HCT116 (cell line): ENCODE measurements at regions not wholly inside any gene's neighbourhood (a gene's known extent, or its start where the extent isn't known, plus 50 kb on each side); places are given as distances from the start of the nearest gene placed in this dataset.

ENCODE experiments used
- ATAC-seq: fragments of 200-7000 bp; cut with Tn5 transposase; 2 replicates; pipeline ENCODE4 v1.9.1; 2020; ENCODE audit warnings: mild to moderate bottlenecking, moderate library complexity
- BruUV-seq: library from RNA; stranded (reverse); fragments of 400-500 nt; replicated peaks from 2 replicates; lab custom pipeline; 2021; lab: Mats Ljungman, UMichigan
- CTCF ChIA-PET: fragments of 300-600 bp; sonication (Branson Sonifier 250); formaldehyde crosslinking; loops from one replicate; lab custom pipeline; 2021; ENCODE audit warnings: antibody characterized with exemption; lab: Charles Lee
- POLR2A ChIA-PET: fragments of 300-600, 350-600 bp; sonication (Branson Sonifier 250); formaldehyde crosslinking; loops from one replicate; lab custom pipeline; 2021; ENCODE audit warnings: antibody characterized with exemption; lab: Charles Lee
- RAD21 ChIA-PET, 2 experiments: fragments of 300-600 bp; sonication (Branson Sonifier 250); formaldehyde crosslinking; loops; one replicate each; lab custom pipeline; 2023; ENCODE audit warnings: low total read pairs in 2 of 2; ENCODE audit not compliant: uncharacterized antibody in 2 of 2, unreplicated experiment in 2 of 2, low non-redundant PET in 1 of 2; lab: Charles Lee
- DNase-seq: peaks from one replicate; pipeline ENCODE4 v3.0.0-alpha.2; 2010; ENCODE audit warnings: low read depth, low spot score
- H2AFZ ChIP-seq: fragments of 200-600 bp; shearing (Covaris generic), sonication (generic); 2 replicates; pipeline ENCODE4 v1.6.1; 2017; ENCODE audit warnings: low read depth, mixed run types, mixed read lengths, antibody characterized with exemption, low read length; ENCODE audit not compliant: poor library complexity, severe bottlenecking
- H3K27ac ChIP-seq: 2 replicates; pipeline ENCODE4 v1.5.1; 2012; ENCODE audit warnings: low read depth, low read length
- H3K27me3 ChIP-seq: fragments of 200-600 bp; sonication (generic); 2 replicates; pipeline ENCODE4 v1.6.1; 2016; ENCODE audit warnings: mixed run types, low read length, mixed read lengths; ENCODE audit not compliant: insufficient read depth
- H3K36me3 ChIP-seq, 2 experiments: fragments of 200-500 bp in 1 of 2; fragments of 200-600 bp in 1 of 2; sonication (Bioruptor generic) in 1 of 2; sonication (generic) in 1 of 2; 2 replicates each; pipeline versions ENCODE4 v1.5.1 to v1.6.1; 2014 to 2016; ENCODE audit warnings: low read length in 2 of 2, inconsistent platforms in 1 of 2, mixed read lengths in 1 of 2, mixed run types in 1 of 2; ENCODE audit not compliant: insufficient read depth in 2 of 2, control insufficient read depth in 1 of 2
- H3K4me1 ChIP-seq, 2 experiments: fragments of 200-600 bp in 1 of 2; sonication (generic) in 1 of 2; 2 replicates each; pipeline versions ENCODE4 v1.5.1 to v1.6.1; 2012 to 2017; ENCODE audit warnings: low read length in 2 of 2, inconsistent platforms in 1 of 2, mild to moderate bottlenecking in 1 of 2, mixed read lengths in 1 of 2, mixed run types in 1 of 2, moderate library complexity in 1 of 2; ENCODE audit not compliant: insufficient read depth in 2 of 2, control insufficient read depth in 1 of 2
- H3K4me2 ChIP-seq: fragments of 200-600 bp; sonication (generic); 2 replicates; pipeline ENCODE4 v1.6.1; 2017; ENCODE audit warnings: mixed run types, low read length, mixed read lengths
- H3K4me3 ChIP-seq, 2 experiments: fragments of 200-600 bp in 1 of 2; sonication (generic) in 1 of 2; replicated peaks in 1 of 2; 2 replicates each; pipeline ENCODE4 v1.5.1; 2011 to 2016; ENCODE audit warnings: low read length in 2 of 2, control low read depth in 1 of 2, low read depth in 1 of 2, mild to moderate bottlenecking in 1 of 2, mixed read lengths in 1 of 2, mixed run types in 1 of 2
- H3K79me2 ChIP-seq: fragments of 200-600 bp; sonication (generic); 2 replicates; pipeline ENCODE4 v1.6.1; 2017; ENCODE audit warnings: mild to moderate bottlenecking, mixed run types, low read length, moderate library complexity, mixed read lengths; ENCODE audit not compliant: insufficient read depth
- H3K9ac ChIP-seq: fragments of 200-600 bp; sonication (generic); 2 replicates; pipeline ENCODE4 v1.6.1; 2016; ENCODE audit warnings: low read length, mixed read lengths
- H3K9me2 ChIP-seq: fragments of 200-600 bp; sonication (generic), shearing (Covaris generic); 2 replicates; pipeline ENCODE4 v1.6.1; 2017; ENCODE audit warnings: mixed run types, mild to moderate bottlenecking, moderate library complexity; ENCODE audit not compliant: insufficient read depth
- H3K9me3 ChIP-seq, 2 experiments: fragments of 200-500 bp in 1 of 2; fragments of 200-600 bp in 1 of 2; sonication (Bioruptor generic) in 1 of 2; sonication (generic) in 1 of 2; 2 replicates each; pipeline ENCODE4 v1.6.1; 2014 to 2017; ENCODE audit warnings: low read length in 2 of 2, mixed read lengths in 2 of 2, inconsistent platforms in 1 of 2, low read depth in 1 of 2, mild to moderate bottlenecking in 1 of 2, mixed run types in 1 of 2, moderate library complexity in 1 of 2; ENCODE audit not compliant: control insufficient read depth in 1 of 2, insufficient read depth in 1 of 2
- H4K20me1 ChIP-seq: fragments of 200-600 bp; sonication (generic), shearing (Covaris generic); 2 replicates; pipeline ENCODE4 v1.6.1; 2017; ENCODE audit warnings: mixed run types, mild to moderate bottlenecking, moderate library complexity; ENCODE audit not compliant: insufficient read depth
- CBX3 ChIP-seq: IDR thresholded peaks from 2 replicates; pipeline ENCODE4 v1.6.1; 2012; ENCODE audit warnings: low read depth
- CEBPB ChIP-seq: IDR thresholded peaks from 2 replicates; pipeline ENCODE4 v1.6.1; 2012; ENCODE audit warnings: low read depth
- EGR1 ChIP-seq: IDR thresholded peaks from 2 replicates; pipeline ENCODE4 v1.6.1; 2012; ENCODE audit warnings: low read depth
- ELF1 ChIP-seq: IDR thresholded peaks from 2 replicates; pipeline ENCODE4 v1.6.1; 2012; ENCODE audit warnings: low read depth, borderline replicate concordance
- EZH2phosphoT487 ChIP-seq: fragments of 200-600 bp; IDR thresholded peaks from 2 replicates; pipeline ENCODE4 v1.6.1; 2018; ENCODE audit warnings: antibody characterized with exemption, borderline replicate concordance
- FOSL1 ChIP-seq: IDR thresholded peaks from 2 replicates; pipeline ENCODE4 v1.6.1; 2012; ENCODE audit warnings: low read depth
- JUND ChIP-seq: IDR thresholded peaks from 2 replicates; pipeline ENCODE4 v1.6.1; 2012
- POLR2A ChIP-seq: IDR thresholded peaks from 2 replicates; pipeline ENCODE4 v1.7.0; 2011; ENCODE audit warnings: borderline replicate concordance; ENCODE audit not compliant: insufficient read depth, insufficient read length; ENCODE audit errors: extremely low read depth
- POLR2AphosphoS5 ChIP-seq: IDR thresholded peaks from 2 replicates; pipeline ENCODE4 v1.6.1; 2011; ENCODE audit warnings: mild to moderate bottlenecking, low read depth, low read length, moderate library complexity
- REST ChIP-seq: IDR thresholded peaks from 2 replicates; pipeline ENCODE4 v1.6.1; 2012; ENCODE audit warnings: low read depth
- SIN3A ChIP-seq: IDR thresholded peaks from 2 replicates; pipeline ENCODE4 v1.6.1; 2012; ENCODE audit warnings: low read depth
- SP1 ChIP-seq: IDR thresholded peaks from 2 replicates; pipeline ENCODE4 v1.6.1; 2012; ENCODE audit warnings: low read depth
- SRF ChIP-seq: IDR thresholded peaks from 2 replicates; pipeline ENCODE4 v1.6.1; 2012; ENCODE audit warnings: low read depth
- ZFX ChIP-seq: fragments of 450-650 bp; IDR thresholded peaks from 2 replicates; pipeline ENCODE4 v1.6.1; 2017
- ZNF274 ChIP-seq: fragments of 200-500 bp; sonication (Bioruptor generic); IDR thresholded peaks from 2 replicates; pipeline ENCODE4 v1.6.1; 2014; ENCODE audit warnings: mild to moderate bottlenecking, low read depth, low read length, inconsistent platforms
- intact Hi-C: fragments of 100-400 bp; cut with micrococcal nuclease; formaldehyde crosslinking; loops from 2 replicates; pipeline ENCODE4 v1.10.0; 2022
- TF ChIP-seq, protein P1 (sequence below): IDR thresholded peaks from 2 replicates; pipeline ENCODE4 v1.6.1; 2012

DNA sequence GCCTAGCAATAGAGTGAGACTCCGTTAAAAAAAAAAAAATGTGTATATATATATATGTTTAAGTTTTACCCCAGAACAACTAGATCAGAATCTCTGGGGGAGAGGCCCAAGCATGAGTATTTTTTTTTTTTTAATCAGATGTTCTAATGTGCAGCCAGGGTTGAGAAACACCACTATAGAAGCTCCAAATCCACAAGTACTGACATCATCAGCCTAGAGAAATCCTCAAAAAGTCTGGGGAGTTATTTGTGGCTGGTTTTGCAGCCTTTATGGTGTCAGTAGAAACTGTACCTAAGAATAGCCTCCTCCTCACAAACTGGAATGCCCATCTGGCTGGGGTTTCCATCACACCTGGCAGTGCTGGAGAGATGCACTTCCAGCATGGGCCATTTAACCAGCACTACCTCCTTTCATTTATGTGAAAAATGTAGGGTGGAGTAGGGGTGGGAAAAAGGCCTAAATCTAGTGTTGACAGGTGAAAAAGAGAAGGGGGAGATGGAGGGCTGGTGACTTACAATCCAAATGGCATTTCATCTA lies 93.5 kb downstream of the CBLL2 start:
- BruUV-seq = no TSS peak
- Histone ChIP-seq H3K27ac (no peak overlapping the region), H3K27me3 (no peaks in the 10 kb centered on the region), H4K20me1 (no peaks in the 10 kb centered on the region), H3K4me1 (peaks cover 0 to 13% of the 10 kb centered on the region in 2 experiments; a peak in 2 of 4 replicates), H3K36me3 (no peaks in the 10 kb centered on the region), H3K4me2 (no peak overlapping the region)
- intact Hi-C loops = no loop called here
- RAD21 ChIA-PET = no interaction called here
- ATAC-seq (no peak), DNase-seq (no peak)
- TF ChIP-seq SRF = no peak
- no peak for TF ChIP-seq CBX3
- no peak for TF ChIP-seq REST
- TF ChIP-seq, protein P1, sequence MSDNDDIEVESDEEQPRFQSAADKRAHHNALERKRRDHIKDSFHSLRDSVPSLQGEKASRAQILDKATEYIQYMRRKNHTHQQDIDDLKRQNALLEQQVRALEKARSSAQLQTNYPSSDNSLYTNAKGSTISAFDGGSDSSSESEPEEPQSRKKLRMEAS = no peak
- no peak for TF ChIP-seq CEBPB
- TF ChIP-seq FOSL1 = no peak
- TF ChIP-seq, all 23 proteins: peak for 0
- H3K9me3 ChIP-seq = no peaks in the 10 kb centered on the region
- ChIA-PET CTCF (no interaction called here), POLR2A (no interaction called here)
- H3K4me3 ChIP-seq = no peak overlapping the region
- H3K79me2 ChIP-seq = no peaks in the 10 kb centered on the region
- no peaks in the 10 kb centered on the region for H3K9me2 ChIP-seq
- no peak overlapping the region for H3K9ac ChIP-seq
- no peak overlapping the region for H2AFZ ChIP-seq

DNA sequence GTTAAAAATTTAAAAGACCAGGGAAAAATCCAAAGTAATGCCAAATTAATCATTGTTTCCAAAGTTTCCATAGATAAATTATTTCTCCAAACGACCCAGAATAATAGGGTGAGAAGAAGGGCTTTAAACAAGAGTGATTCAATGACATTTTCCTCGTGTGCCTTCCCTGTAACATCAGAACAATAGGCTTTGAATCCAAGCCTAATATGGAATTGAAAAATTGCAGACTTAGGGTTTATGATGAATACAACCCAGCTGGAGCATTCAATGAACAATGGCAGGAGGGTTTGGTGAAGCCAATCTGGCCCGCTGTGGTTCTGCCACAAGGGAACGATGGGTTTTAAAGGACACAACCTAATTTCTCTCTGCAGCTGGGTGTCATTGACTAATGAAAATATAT lies 94.2 kb downstream of the CBLL2 start:
- Histone ChIP-seq H3K27me3 (no peaks in the 10 kb centered on the region), H3K9me2 (no peaks in the 10 kb centered on the region), H3K9ac (no peak overlapping the region), H3K27ac (no peak overlapping the region), H3K4me1 (peaks cover 0 to 13% of the 10 kb centered on the region in 2 experiments; a peak in 2 of 4 replicates), H3K4me2 (no peak overlapping the region), H2AFZ (no peak overlapping the region), H3K36me3 (no peaks in the 10 kb centered on the region), H4K20me1 (no peaks in the 10 kb centered on the region), H3K4me3 (no peak overlapping the region), H3K9me3 (no peaks in the 10 kb centered on the region), H3K79me2 (no peaks in the 10 kb centered on the region)
- ChIA-PET POLR2A (no interaction called here), RAD21 (no interaction called here), CTCF (no interaction called here)
- BruUV-seq = no TSS peak
- intact Hi-C loops = no loop called here
- no peak for DNase-seq
- ATAC-seq = no peak
- TF ChIP-seq, protein P1 = no peak
- TF ChIP-seq POLR2AphosphoS5 (no peak), SIN3A (no peak), CBX3 (no peak), ELF1 (no peak), CEBPB (no peak), ZFX (no peak), POLR2A (no peak), JUND (no peak), EZH2phosphoT487 (no peak), EGR1 (no peak), ZNF274 (no peak), SP1 (no peak)
